Right lobe of liver (tissue), 4 donors: ENCODE measurements at regions not wholly inside any gene's neighbourhood (a gene's known extent, or its start where the extent isn't known, plus 50 kb on each side); places are given as distances from the start of the nearest gene placed in this dataset.
"Not testable (repeated sequence)": the region's sequence is repeated elsewhere in the genome, so short reads cannot be mapped to it uniquely, and the experiment has no call there.

ENCODE experiments used
- POLR2A ChIP-seq: fragments of 450-650 bp; IDR thresholded peaks from one replicate; pipeline ENCODE4 v1.6.1; 2017; ENCODE audit warnings: antibody characterized with exemption, mild to moderate bottlenecking
- TF ChIP-seq, protein P1 (sequence below), 4 donors: fragments of 200-600 bp in 3 of 4; fragments of 450-650 bp in 1 of 4; IDR thresholded peaks; one replicate each; pipeline versions ENCODE4 v1.5.1 to v1.8.0; 2016 to 2022; ENCODE audit warnings: antibody characterized with exemption in 4 of 4, mild to moderate bottlenecking in 2 of 4
- donor health status: DM: no; HTN: no; CAD: no.
- donor health status: DM: no; HTN: no; CAD: no.
- donor health status: DM: no; HTN: yes; CAD: no.

DNA sequence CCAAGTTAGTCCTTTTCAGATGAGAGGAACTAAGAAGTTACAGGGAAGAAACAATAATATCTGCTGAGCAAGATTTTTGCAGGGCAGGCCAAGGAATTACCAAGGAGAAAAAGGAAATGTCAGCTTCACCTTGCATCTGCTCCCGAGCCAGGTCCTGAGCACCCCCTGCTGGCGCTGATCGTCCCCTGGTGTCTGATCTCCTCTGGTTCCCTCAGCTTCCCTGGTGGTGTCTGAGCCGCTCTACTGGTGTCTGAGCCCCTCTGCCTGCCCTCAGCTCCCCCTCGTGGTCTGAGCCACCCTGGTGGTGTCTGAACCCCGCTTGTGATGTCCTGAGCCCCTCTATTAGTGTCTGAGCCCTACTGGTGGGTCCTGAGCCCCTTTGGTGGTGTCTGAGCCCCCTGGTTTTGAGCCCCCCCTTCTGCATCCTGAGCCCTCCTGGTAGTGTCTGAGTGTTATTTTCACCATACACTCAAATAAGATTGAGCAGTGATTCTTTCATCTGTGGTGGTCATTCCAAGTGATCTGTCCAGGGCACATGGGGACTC is 196.6 kb upstream of the POTEB2 start:
- TF ChIP-seq, protein P1, sequence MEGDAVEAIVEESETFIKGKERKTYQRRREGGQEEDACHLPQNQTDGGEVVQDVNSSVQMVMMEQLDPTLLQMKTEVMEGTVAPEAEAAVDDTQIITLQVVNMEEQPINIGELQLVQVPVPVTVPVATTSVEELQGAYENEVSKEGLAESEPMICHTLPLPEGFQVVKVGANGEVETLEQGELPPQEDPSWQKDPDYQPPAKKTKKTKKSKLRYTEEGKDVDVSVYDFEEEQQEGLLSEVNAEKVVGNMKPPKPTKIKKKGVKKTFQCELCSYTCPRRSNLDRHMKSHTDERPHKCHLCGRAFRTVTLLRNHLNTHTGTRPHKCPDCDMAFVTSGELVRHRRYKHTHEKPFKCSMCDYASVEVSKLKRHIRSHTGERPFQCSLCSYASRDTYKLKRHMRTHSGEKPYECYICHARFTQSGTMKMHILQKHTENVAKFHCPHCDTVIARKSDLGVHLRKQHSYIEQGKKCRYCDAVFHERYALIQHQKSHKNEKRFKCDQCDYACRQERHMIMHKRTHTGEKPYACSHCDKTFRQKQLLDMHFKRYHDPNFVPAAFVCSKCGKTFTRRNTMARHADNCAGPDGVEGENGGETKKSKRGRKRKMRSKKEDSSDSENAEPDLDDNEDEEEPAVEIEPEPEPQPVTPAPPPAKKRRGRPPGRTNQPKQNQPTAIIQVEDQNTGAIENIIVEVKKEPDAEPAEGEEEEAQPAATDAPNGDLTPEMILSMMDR (IDR thresholded peaks at IDR 0.05) = not testable (repeated sequence)
- TF ChIP-seq POLR2A = not testable (repeated sequence)
